Activated naive CD4-positive, alpha-beta T cell treated with anti-CD3 and anti-CD28 coated beads, Interleukin-2, amount 50 U/mL, for 24 hours (primary cell): ENCODE measurements at regions not wholly inside any gene's neighbourhood (a gene's known extent, or its start where the extent isn't known, plus 50 kb on each side); places are given as distances from the start of the nearest gene placed in this dataset.
"Not testable (repeated sequence)": the region's sequence is repeated elsewhere in the genome, so short reads cannot be mapped to it uniquely, and the experiment has no call there.

Source experiments
- H3K27ac Mint-ChIP-seq: one replicate; pipeline ENCODE4 v1.8.0; 2021; ENCODE audit warnings: mild to moderate bottlenecking, mixed read lengths
- H3K27me3 Mint-ChIP-seq: one replicate; pipeline ENCODE4 v1.8.0; 2021; ENCODE audit warnings: mixed read lengths
- H3K36me3 Mint-ChIP-seq: one replicate; pipeline ENCODE4 v1.8.0; 2021; ENCODE audit warnings: mixed read lengths
- H3K4me1 Mint-ChIP-seq: one replicate; pipeline ENCODE4 v1.8.0; 2021; ENCODE audit warnings: mixed read lengths
- H3K4me3 Mint-ChIP-seq: one replicate; pipeline ENCODE4 v1.8.0; 2021; ENCODE audit warnings: mild to moderate bottlenecking, mixed read lengths
- H3K9me3 Mint-ChIP-seq: one replicate; pipeline ENCODE4 v1.8.0; 2021; ENCODE audit warnings: mixed read lengths

DNA sequence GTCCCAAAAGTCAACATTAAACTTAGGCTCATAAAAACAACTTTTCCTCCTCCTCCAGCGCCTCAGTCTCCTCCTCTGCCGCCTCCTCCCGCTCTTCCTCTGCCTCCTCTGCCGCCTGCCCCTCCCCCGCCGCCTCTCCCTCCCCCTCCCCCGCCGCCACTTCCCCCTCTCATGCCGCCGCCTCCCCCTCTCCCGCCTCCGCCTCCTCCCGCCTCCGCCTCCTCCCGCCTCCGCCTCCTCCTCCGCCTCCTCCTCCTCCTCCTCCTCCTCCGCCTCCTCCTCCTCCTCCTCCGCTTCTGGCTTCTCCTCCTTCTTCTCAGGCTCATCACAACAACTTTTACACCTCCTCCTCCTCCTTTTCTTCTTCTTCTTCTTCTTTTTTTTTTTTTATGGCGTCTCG, 599.9 kb downstream of the TMEM182 start:
- H3K4me1 Mint-ChIP-seq = no peaks in the 10 kb centered on the region
- no peak overlapping the region for H3K27ac Mint-ChIP-seq
- no peaks in the 10 kb centered on the region for H3K27me3 Mint-ChIP-seq
- no peaks in the 10 kb centered on the region for H3K9me3 Mint-ChIP-seq
- H3K36me3 Mint-ChIP-seq = no peaks in the 10 kb centered on the region
- no peak overlapping the region for H3K4me3 Mint-ChIP-seq

DNA sequence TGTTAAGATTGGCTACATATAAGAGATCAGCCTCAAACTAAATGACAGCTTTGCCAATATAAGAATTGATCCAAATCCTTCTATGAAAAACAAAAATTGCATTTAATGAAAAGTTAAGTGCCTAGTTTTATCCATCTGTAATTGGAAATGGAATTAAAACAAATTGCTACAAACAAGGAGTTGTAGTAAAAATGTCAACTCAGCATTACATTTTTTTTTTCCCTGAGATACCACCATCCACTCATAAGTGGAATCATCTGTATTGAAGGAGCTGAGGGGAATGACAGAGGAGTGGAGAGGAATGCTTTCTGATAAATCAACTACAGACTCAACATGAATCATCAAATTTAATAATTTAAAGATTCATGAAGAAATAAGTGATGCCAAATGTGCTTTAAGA, 601.8 kb downstream of the TMEM182 start:
- Mint-ChIP-seq H3K27me3 (no peaks in the 10 kb centered on the region), H3K27ac (no peak overlapping the region), H3K36me3 (no peaks in the 10 kb centered on the region)

DNA sequence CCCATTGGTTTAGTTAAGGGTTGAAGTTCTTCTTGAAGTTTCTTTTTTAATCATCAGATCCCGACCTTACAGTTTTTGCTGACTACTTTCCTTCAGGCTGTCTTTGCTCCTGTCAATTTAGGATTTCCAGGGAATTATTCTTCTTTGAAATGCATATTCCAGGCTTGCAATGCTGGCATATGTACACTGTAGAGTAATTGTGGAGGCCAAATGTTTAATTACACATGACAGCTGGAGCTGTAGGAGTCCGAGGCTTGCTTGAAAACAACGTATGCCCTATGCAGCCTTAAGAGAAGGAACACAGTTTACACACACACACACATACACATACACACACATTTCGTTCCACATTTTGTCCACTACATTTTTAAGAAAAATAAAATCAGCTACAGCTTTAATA, 602.3 kb downstream of the TMEM182 start:
- Mint-ChIP-seq H3K9me3 (no peaks in the 10 kb centered on the region), H3K4me1 (no peaks in the 10 kb centered on the region), H3K36me3 (no peaks in the 10 kb centered on the region), H3K27ac (no peak overlapping the region), H3K27me3 (no peaks in the 10 kb centered on the region), H3K4me3 (no peak overlapping the region)

More for the DNA sequence above, 601.8 kb downstream of the TMEM182 start:
- Mint-ChIP-seq H3K4me1 (no peaks in the 10 kb centered on the region), H3K4me3 (no peak overlapping the region), H3K9me3 (no peaks in the 10 kb centered on the region)

DNA sequence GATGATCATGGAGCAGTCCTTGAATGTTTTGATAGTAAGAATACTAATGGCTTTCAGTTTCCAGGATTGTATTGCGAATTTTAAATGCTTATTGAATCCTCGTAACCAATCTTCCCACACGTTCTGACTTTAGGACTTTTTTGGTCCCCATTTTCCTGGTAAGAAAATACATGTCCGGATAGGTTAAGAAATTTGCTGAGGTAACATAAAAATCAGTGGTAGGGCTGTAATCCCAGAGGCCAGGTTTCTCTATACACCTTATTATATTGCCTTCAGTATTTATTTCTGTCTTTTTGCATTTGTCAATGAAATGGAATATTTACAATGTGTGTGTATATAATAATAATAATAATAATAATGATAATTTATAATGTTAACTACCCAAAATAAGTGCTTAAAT, 603.2 kb downstream of the TMEM182 start:
- H3K36me3 Mint-ChIP-seq = no peaks in the 10 kb centered on the region
- no peak overlapping the region for H3K4me3 Mint-ChIP-seq
- no peaks in the 10 kb centered on the region for H3K27me3 Mint-ChIP-seq
- no peak overlapping the region for H3K27ac Mint-ChIP-seq
- H3K4me1 Mint-ChIP-seq = no peaks in the 10 kb centered on the region
- H3K9me3 Mint-ChIP-seq = no peaks in the 10 kb centered on the region

DNA sequence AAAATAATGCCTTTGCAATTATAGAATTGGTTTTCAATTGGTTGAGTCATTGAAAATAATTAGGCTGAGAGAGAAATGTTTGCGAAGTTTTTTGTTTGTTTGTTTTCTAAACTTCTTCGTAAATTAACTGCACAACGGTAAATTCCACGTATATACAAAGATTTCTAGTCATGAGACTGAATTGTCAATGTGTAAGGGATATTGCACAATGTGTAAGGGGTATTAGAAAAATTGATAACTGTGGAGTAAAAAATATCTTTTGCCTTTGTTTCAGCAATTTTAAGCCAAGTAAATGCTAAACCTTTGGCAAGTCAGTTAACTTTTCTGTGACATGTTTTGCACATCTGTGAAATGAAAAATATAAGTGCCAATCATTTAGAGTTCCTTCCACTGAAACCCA, 606.0 kb downstream of the TMEM182 start:
- no peaks in the 10 kb centered on the region for H3K9me3 Mint-ChIP-seq
- no peaks in the 10 kb centered on the region for H3K36me3 Mint-ChIP-seq
- H3K27ac Mint-ChIP-seq = no peak overlapping the region
- no peaks in the 10 kb centered on the region for H3K4me1 Mint-ChIP-seq
- no peaks in the 10 kb centered on the region for H3K27me3 Mint-ChIP-seq
- no peak overlapping the region for H3K4me3 Mint-ChIP-seq

DNA sequence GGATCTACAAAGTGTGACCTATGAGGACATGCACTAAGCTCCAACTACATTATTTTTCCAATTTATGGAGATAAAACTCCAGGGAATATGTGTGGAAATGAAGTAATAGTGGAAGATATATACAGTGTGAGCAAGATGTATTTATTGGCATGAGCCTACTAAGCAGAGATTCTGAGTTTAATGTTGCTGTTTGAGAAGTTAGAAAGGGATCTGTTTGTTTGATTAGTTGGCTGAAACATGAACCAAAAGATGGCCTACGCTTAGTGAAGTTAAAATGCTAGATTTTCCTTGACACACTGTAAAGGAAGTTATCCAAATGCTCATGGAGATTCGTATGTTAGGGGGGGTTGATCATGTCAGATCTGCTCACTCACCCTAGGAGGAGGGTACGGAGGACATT, 621.7 kb downstream of the TMEM182 start:
- Mint-ChIP-seq H3K4me1 (no peaks in the 10 kb centered on the region), H3K9me3 (peaks cover 2% of the 10 kb centered on the region), H3K36me3 (no peaks in the 10 kb centered on the region), H3K27me3 (no peaks in the 10 kb centered on the region), H3K4me3 (no peak overlapping the region), H3K27ac (no peak overlapping the region)

DNA sequence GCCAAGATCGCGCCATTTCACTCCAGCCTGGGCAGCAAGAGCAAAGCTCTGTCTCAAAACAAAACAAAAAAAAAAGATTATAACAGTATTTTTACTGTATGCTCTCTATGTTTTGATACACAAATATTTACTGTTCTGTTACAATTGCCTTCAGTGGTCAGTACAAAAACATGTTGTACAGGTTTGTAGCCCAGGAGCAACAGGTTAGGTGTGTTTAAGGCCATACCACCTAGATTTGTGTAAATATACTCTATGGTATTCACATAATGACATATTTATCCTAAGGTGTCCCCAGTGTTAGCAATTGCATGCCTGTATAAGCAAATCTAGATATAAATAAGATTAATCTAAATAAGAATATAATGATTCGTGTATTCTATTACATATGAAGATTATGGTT, 625.0 kb downstream of the TMEM182 start:
- Mint-ChIP-seq H3K9me3 (no peaks in the 10 kb centered on the region), H3K4me3 (no peak overlapping the region), H3K27me3 (no peaks in the 10 kb centered on the region), H3K27ac (no peak overlapping the region), H3K4me1 (no peaks in the 10 kb centered on the region), H3K36me3 (no peaks in the 10 kb centered on the region)

DNA sequence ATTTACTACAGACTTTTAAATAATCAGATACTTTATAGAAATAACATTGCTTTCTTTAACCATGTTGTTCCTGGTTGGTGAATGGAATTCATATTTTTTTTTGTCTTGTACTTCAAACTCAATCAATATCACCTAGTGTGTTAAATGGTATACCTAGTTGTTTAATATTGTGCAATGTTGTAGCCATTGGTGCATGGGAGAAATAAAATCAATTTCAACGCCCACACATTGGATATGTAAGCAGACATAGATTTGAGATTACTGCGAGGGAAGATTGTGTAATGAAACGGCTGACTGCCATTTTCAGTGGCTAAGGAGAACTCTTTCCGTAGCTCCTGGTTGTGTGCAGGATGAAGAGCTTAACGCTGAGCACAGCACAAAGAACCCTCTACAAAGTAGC, 626.1 kb downstream of the TMEM182 start:
- Mint-ChIP-seq H3K27me3 (no peaks in the 10 kb centered on the region), H3K4me3 (no peak overlapping the region), H3K9me3 (no peaks in the 10 kb centered on the region), H3K27ac (no peak overlapping the region), H3K4me1 (no peaks in the 10 kb centered on the region), H3K36me3 (no peaks in the 10 kb centered on the region)

DNA sequence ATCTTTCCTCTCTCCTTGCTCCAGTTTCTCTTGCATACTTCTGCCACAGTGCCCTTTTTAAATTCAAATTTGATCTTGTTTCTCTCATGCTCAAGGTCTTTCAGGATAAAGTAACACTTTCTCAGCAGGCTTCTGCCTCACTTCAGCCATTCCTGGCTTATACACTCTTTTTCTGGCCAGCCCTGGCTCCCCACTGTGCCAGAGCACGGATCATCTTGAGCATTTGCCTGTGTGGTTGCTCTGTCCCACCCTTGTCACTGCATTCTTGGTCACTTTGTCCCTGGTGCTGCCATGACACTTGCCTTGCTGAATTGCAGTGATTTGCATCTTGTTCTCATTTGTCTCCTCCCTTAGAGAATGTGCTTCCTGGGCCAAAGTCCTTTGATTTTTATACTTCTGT, 634.3 kb downstream of the TMEM182 start:
- no peak overlapping the region for H3K27ac Mint-ChIP-seq
- no peaks in the 10 kb centered on the region for H3K9me3 Mint-ChIP-seq
- no peaks in the 10 kb centered on the region for H3K4me1 Mint-ChIP-seq
- no peaks in the 10 kb centered on the region for H3K27me3 Mint-ChIP-seq
- H3K4me3 Mint-ChIP-seq = no peak overlapping the region
- no peaks in the 10 kb centered on the region for H3K36me3 Mint-ChIP-seq

DNA sequence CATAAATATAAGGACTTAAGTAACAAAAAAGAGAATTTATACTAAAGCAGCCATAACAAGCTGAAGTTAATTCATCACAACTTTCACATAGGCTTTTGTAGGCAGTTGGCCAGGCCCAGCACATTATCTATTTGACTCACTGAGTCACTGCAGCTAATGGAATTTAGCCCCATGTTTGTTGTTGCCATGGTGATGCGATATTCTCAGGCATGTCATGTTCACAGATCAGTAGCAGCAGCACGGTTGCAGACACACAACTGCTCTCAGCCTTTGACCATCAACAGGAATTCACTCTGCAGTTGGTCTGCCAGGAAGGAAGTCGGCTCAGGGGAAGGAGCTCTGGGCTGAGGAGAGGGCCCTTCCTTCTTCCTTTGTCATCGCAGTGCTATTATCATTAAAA, 639.8 kb downstream of the TMEM182 start:
- Mint-ChIP-seq H3K27ac (no peak overlapping the region), H3K27me3 (no peaks in the 10 kb centered on the region), H3K9me3 (no peaks in the 10 kb centered on the region), H3K36me3 (no peaks in the 10 kb centered on the region), H3K4me3 (no peak overlapping the region), H3K4me1 (no peaks in the 10 kb centered on the region)

DNA sequence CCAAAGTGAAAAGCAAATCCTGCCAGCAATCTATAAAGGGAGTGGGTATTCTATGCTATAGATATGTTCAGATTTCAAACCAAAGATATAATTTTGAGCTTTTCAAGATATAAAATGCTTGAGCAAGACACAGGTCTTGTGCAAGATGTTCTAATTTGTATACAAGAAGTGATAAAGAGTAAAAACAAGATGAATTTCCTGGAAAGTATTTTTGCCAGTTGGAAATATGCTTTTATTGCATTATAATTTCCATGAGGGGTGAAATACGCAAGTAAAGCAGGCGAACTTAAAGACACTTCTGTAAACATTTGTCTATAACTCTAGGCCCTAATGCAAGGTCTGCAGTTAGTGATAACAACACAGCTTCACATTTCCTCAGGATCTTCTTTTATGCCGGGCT, 640.5 kb downstream of the TMEM182 start:
- Mint-ChIP-seq H3K36me3 (no peaks in the 10 kb centered on the region), H3K27ac (no peak overlapping the region), H3K4me3 (no peak overlapping the region), H3K27me3 (no peaks in the 10 kb centered on the region), H3K4me1 (no peaks in the 10 kb centered on the region), H3K9me3 (no peaks in the 10 kb centered on the region)

DNA sequence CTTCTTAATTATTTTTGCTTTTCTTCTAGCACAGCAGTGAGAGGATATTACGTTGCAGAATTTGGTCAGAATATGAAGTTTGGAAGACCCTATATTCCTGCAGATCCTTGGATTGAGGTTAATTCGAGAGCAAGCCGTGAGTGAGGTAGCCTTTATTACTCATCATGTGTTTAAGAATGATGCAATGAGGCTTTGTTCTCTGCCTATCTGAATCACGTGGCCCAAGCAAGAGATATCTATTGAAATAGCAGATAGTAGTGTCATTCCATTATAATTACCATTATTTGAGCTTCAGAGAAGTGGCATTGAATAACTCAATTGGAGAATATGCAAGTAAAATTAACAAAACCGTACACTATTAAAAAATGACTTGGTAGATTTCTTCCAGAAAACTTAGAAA, 641.1 kb downstream of the TMEM182 start:
- no peaks in the 10 kb centered on the region for H3K9me3 Mint-ChIP-seq
- H3K4me1 Mint-ChIP-seq = no peaks in the 10 kb centered on the region
- H3K4me3 Mint-ChIP-seq = no peak overlapping the region
- H3K27me3 Mint-ChIP-seq = no peaks in the 10 kb centered on the region
- no peak overlapping the region for H3K27ac Mint-ChIP-seq
- no peaks in the 10 kb centered on the region for H3K36me3 Mint-ChIP-seq

DNA sequence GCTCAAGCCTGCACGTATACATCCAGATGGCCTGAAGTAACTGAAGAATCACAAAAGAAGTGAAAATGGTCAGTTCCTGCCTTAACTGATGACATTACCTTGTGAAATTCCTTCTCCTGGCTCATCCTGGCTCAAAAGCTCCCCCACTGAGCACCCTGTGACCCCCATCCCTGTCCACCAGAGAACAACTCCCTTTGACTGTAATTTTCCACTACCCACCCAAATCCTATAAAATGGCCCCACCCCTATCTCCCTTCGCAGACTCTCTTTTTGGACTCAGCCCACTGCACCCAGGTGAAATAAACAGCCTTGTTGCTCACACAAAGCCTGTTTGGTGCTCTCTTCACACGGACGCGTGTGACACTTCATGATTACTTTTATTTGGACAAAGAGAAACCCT, 641.6 kb downstream of the TMEM182 start:
- H3K36me3 Mint-ChIP-seq, H3K4me3 Mint-ChIP-seq, H3K4me1 Mint-ChIP-seq, H3K27ac Mint-ChIP-seq, H3K27me3 Mint-ChIP-seq, H3K9me3 Mint-ChIP-seq: not testable (repeated sequence)

DNA sequence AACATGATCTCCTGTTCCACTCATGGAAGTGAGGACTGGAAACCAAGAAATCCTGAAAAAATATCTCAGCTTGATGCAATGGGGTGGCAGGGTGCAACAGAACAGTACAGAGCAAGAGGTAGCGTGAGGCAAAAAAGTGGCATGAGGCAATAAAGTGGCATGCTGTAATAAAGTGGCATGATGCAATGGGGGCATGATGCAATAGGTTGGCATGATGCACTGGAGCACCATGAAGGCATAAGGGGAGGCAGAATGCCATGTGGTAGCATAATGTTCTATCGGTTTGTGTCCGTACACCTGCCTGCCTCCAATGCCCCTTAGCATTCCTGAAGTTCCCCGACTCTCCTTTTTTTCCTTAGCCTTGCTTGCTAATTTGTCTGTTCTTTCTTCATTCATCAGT, 648.4 kb downstream of the TMEM182 start:
- no peaks in the 10 kb centered on the region for H3K27me3 Mint-ChIP-seq
- H3K4me1 Mint-ChIP-seq = no peaks in the 10 kb centered on the region
- no peak overlapping the region for H3K4me3 Mint-ChIP-seq
- H3K9me3 Mint-ChIP-seq = peaks cover 8% of the 10 kb centered on the region
- H3K27ac Mint-ChIP-seq = no peak overlapping the region
- no peaks in the 10 kb centered on the region for H3K36me3 Mint-ChIP-seq

DNA sequence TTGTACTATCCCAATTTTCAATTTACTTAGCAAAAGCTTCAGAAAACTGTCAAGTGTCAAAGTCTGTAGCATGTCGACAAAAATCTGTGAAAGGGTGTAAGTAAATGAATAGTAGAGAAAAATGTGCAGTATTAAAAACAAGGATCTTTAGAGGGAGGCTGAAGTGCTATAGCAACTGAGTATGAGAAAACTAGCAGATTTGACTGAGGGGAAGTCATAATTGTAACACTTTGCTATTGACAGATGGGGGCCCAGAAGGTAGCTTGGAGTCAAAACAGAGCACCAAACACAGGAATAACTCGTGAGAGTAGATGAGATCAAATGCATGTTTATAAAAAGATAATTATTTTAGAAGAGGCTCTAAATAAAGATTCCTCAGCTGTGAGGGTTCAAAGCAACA, 657.7 kb downstream of the TMEM182 start:
- Mint-ChIP-seq H3K36me3 (no peaks in the 10 kb centered on the region), H3K27me3 (no peaks in the 10 kb centered on the region), H3K9me3 (peaks cover 24% of the 10 kb centered on the region), H3K4me1 (no peaks in the 10 kb centered on the region), H3K4me3 (no peak overlapping the region), H3K27ac (no peak overlapping the region)

DNA sequence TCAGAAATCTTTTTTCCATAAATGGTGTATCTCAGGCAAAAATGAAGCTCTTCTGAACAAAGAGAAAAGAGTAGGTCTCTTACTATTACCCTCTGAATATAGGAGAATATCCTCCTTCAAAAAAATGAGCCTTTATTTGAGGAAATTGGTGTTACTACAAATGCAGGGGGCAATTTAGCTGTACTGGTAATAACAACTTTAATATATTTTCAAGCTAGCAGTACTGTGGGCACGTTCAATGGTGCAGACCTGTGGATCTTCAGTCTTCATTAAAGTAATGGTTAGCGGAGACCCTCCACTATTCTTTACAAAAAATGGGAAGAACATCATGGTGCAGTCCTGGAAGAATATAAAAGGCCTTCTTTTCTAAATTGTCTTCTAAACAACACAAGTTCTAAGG, 661.3 kb downstream of the TMEM182 start:
- Mint-ChIP-seq H3K9me3 (peaks cover 11% of the 10 kb centered on the region), H3K27me3 (no peaks in the 10 kb centered on the region), H3K36me3 (no peaks in the 10 kb centered on the region), H3K4me1 (no peaks in the 10 kb centered on the region), H3K4me3 (no peak overlapping the region), H3K27ac (no peak overlapping the region)

DNA sequence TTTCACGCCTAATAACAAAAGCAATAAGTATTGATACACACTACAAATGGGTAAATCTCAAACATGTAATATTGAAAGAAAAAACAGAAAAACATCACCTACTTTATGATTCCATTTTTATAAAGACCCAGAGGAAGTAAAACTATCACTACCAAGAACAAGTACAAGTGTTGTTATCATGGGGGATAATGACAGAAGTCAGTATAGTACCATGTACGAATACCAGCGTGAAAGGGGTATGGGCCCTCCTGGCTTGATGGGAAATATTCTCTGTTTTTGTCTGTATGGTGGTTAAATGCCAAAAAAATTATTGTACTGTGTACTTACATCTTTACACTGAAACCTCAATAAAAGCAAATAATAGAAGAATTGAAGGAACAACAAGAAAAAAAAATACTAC, 665.7 kb downstream of the TMEM182 start:
- Mint-ChIP-seq H3K27me3 (no peaks in the 10 kb centered on the region), H3K9me3 (peaks cover 12% of the 10 kb centered on the region), H3K36me3 (no peaks in the 10 kb centered on the region), H3K4me3 (no peak overlapping the region), H3K27ac (peak overlapping the region; percentile 53), H3K4me1 (no peaks in the 10 kb centered on the region)

DNA sequence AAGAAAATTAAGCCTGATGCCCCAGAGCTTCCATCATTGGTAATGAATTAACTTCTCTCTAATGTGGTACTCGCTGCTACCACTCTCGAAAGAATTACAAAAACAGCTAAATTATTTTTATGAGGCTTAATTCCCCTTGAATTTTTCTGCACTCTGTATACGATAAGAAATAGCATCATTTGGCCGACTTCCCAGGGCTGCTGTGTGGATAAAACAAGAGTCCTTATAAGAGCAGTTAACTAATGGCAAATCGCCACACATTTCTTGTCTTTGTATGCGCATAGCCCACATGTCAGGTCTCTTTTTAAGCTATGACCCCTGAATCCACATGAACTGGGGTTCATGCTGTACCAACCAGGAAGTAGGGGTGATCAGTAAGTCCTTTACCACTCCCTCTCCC, 668.4 kb downstream of the TMEM182 start:
- Mint-ChIP-seq H3K27me3 (no peaks in the 10 kb centered on the region), H3K36me3 (no peaks in the 10 kb centered on the region), H3K27ac (no peak overlapping the region), H3K4me3 (no peak overlapping the region), H3K9me3 (peaks cover 12% of the 10 kb centered on the region), H3K4me1 (no peaks in the 10 kb centered on the region)
